ENCODE measurements at regions not wholly inside any gene's neighbourhood (a gene's known extent, or its start where the extent isn't known, plus 50 kb on each side); places are given as distances from the start of the nearest gene placed in this dataset.

DNA sequence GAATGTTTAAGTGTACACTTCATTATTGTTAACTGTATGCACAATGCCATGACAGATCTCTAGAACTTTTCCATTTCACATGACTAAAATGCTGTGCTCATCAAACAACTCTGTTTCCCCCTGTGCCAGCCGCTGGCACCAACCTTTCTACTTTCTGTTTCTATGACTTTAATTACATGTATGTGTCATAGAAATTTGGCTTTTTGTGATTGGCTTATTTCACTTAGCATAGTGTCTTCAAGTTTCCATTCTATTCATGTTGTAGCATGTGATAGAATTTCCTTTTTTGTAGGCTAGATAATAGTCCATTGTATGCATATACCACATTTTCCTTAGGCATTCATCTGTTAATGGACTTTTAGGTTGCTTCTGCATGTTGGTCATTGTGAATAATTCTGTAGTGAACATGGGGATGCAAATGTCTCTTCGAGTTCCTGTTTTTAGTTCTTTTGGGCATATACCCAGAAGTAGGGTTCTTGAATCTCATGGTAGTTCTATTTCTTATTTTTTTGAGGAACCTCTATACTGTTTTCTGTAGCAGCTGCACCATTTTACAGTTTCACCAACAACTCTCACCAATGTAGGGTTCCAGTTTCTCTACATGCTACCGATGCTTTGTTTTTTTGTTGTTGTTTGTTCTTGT lies 184.4 kb upstream of the DMRT1 start:
- TF ChIP-seq, protein P1, sequence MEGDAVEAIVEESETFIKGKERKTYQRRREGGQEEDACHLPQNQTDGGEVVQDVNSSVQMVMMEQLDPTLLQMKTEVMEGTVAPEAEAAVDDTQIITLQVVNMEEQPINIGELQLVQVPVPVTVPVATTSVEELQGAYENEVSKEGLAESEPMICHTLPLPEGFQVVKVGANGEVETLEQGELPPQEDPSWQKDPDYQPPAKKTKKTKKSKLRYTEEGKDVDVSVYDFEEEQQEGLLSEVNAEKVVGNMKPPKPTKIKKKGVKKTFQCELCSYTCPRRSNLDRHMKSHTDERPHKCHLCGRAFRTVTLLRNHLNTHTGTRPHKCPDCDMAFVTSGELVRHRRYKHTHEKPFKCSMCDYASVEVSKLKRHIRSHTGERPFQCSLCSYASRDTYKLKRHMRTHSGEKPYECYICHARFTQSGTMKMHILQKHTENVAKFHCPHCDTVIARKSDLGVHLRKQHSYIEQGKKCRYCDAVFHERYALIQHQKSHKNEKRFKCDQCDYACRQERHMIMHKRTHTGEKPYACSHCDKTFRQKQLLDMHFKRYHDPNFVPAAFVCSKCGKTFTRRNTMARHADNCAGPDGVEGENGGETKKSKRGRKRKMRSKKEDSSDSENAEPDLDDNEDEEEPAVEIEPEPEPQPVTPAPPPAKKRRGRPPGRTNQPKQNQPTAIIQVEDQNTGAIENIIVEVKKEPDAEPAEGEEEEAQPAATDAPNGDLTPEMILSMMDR (IDR thresholded peaks at IDR 0.05) = peak; percentile 28
- no peak for TF ChIP-seq ZFX (IDR thresholded peaks at IDR 0.05; ENCODE audit: borderline replicate concordance)

Measured in 22Rv1 (cell line).